Fibroblast of villous mesenchyme (primary cell): ENCODE measurements at regions not wholly inside any gene's neighbourhood (a gene's known extent, or its start where the extent isn't known, plus 50 kb on each side); places are given as distances from the start of the nearest gene placed in this dataset.

ENCODE experiments used
- DNase-seq: peaks from one replicate; pipeline ENCODE4 v3.0.0-alpha.2; 2010; ENCODE audit warnings: low read depth
- H3K4me3 ChIP-seq: 2 replicates; pipeline ENCODE4 v1.5.1; 2011; ENCODE audit warnings: low read depth, mild to moderate bottlenecking, low read length
- TF ChIP-seq, protein P1 (sequence below): IDR thresholded peaks from 2 replicates; pipeline ENCODE4 v1.5.1; 2012; ENCODE audit warnings: low read depth, mild to moderate bottlenecking, low read length; ENCODE audit not compliant: insufficient read depth

DNA sequence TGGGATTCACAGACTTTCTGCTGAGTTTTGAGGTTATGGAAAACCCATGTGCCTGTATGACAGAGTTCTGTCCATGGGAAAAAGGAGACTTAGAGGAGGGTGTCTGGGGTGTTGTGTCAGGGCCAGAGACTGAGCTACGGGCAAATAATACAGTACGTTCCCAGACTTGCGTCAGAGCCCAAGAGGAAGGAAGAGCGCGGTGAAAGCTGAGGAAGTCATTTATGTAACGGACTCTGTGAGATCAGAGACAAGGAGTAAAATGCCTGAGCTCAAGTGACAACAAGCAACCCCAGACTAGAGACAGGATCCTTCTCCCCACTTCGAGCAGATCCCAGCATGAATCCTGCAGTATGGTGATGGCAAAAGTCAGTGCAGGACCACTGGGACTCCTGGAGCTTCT is 368.6 kb upstream of the MCTP2 start:
- TF ChIP-seq, protein P1, sequence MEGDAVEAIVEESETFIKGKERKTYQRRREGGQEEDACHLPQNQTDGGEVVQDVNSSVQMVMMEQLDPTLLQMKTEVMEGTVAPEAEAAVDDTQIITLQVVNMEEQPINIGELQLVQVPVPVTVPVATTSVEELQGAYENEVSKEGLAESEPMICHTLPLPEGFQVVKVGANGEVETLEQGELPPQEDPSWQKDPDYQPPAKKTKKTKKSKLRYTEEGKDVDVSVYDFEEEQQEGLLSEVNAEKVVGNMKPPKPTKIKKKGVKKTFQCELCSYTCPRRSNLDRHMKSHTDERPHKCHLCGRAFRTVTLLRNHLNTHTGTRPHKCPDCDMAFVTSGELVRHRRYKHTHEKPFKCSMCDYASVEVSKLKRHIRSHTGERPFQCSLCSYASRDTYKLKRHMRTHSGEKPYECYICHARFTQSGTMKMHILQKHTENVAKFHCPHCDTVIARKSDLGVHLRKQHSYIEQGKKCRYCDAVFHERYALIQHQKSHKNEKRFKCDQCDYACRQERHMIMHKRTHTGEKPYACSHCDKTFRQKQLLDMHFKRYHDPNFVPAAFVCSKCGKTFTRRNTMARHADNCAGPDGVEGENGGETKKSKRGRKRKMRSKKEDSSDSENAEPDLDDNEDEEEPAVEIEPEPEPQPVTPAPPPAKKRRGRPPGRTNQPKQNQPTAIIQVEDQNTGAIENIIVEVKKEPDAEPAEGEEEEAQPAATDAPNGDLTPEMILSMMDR, result no peak

DNA sequence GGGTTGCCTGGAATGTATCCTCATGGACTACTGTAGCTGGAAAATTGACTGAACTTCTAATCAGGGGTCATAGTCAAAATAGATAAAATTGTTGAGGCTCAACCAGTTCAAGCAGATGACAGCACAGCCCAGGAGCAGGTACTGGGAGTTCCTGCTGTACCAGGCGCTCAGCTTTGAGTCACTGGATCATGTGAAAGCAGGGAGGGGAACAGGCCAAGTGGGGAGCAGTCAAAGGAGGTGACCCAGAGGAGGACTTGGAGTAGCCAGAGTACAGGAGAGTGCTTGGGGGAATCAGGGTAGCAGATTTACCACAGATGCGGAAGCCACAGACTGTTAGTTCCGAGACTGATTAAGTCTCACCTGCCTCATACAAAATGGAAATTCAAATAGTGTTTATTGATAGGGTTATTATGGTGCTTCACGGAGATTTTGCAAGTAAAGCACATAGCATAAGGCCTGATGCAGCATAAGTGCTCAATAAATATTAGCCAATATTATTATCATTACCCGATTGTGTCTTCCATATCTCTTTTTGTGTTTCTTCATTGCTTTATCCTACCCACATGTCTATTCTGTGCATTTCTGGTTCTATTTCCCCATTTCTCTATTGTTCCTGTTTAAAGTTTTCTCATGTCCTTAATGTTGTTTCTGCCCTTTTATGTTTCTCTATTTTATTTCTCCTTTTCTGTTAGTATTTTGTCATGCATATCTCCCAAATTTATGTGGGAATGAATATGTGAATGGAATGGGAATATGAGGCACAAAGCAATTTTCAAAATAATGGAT is 369.2 kb upstream of the MCTP2 start:
- no peak overlapping the region for H3K4me3 ChIP-seq
- no peak for DNase-seq
- TF ChIP-seq, protein P1, result no peak

More for the DNA sequence above, 368.6 kb upstream of the MCTP2 start:
- no peak overlapping the region for H3K4me3 ChIP-seq
- DNase-seq, result no peak

DNA sequence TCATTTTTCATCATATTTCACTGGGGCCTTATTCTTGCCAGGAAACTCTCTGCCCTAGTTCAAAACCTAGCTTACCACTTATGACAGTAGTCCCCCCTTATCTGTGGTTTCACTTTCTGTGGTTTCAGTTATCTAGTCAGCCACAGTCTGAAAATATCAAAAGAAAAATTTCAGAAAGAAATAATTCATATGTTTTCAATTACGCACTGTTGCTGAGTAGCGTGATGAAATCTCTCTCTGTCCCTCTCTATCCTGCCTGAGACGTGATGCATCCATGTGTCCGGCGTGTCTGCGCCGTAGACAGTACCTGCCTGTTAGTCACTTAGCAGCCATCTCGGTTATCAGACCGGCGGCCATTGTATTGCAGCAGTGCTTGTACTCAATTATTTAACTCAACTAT is 369.9 kb upstream of the MCTP2 start:
- TF ChIP-seq, protein P1, result no peak
- DNase-seq, result peak; percentile 2

DNA sequence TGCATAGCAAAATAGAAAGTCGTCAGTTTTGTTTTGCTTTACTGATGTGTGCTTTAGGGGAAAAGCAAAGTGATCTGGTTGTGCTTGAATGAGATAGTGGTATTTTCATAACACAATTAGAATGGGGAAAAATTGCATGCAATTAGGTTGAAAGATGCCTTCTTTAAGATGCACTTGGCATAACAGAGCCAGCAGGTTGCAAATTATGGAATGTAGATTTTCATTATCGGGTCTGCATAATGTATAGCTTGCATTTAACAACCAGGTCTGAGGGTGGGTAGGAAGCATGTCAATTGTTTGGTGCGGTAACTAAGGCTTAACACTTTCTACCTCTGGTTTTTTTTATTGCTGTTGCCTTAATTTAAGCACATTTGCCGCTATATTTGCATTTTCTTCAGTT is 370.7 kb upstream of the MCTP2 start:
- TF ChIP-seq, protein P1, result no peak
- DNase-seq, result no peak
- H3K4me3 ChIP-seq, result no peak overlapping the region

More for the DNA sequence above, 369.9 kb upstream of the MCTP2 start:
- H3K4me3 ChIP-seq, result no peak overlapping the region

DNA sequence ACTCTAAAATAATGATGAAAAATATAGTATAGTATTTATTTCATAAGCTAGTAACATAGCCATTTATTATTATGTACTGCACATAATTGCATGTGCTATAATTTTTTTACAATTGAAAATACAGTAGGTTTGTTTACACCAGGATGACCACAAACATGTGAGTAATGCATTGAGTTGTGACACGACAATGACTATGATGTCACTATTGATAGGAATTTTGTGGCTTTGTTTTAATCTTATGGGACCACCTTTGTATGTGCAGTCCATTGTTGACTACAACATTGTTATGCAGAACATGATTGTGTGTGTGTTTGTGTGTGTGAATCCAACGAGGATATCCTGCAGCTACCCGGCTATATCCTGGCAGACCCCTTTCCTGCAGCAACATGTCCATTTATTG is 372.2 kb upstream of the MCTP2 start:
- DNase-seq, result no peak
- TF ChIP-seq, protein P1, result no peak
- H3K4me3 ChIP-seq, result no peak overlapping the region

DNA sequence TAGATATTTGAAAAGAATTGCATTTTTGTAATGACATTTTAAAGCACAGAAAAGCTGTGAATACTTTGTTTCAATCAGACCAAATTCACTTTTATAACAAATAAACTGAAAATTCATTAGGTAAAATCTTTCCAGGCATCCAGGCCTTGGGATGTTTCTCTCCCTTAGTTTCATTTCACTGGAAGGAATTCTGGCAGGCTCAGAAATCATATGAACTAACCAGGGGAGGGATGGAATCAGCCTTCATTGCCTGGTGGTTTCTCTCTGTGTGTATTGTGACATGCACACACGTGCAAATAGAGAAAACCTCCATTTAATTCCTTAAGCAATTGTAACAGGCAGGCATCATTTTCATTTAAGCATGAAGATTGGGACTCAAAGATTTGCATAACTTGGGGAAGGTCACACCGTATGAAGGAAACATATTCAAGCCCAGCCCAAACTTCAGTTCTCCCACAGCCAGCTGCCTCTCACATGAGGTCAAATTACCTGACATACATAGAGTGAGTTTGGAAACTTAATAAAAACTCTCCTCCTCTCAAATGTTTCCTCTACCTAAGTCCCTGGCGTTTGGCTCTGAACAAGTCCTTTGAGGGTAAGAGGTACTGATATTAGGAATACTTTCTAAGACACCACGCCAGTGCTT is 376.1 kb upstream of the MCTP2 start:
- no peak overlapping the region for H3K4me3 ChIP-seq
- no peak for DNase-seq
- TF ChIP-seq, protein P1, result no peak
